ENCODE measurements at regions not wholly inside any gene's neighbourhood (a gene's known extent, or its start where the extent isn't known, plus 50 kb on each side); places are given as distances from the start of the nearest gene placed in this dataset.
A peak's percentile ranks its signal among the peaks of the same experiment; 100 is the strongest.

GRCh38 chr14:58805057-58805456 is 167.3 kb downstream of the DACT1 start:
- TF ChIP-seq CREB5 (CRISPR knock-in tag; IDR thresholded peaks at IDR 0.05; ENCODE audit: low read depth) (peak; percentile 89), PATZ1 (CRISPR knock-in tag; IDR thresholded peaks at IDR 0.05; ENCODE audit: borderline replicate concordance) (no peak), ARNTL (CRISPR knock-in tag; IDR thresholded peaks at IDR 0.05; ENCODE audit: borderline replicate concordance, low read depth) (no peak)
